GM12878 (cell line): ENCODE measurements at regions not wholly inside any gene's neighbourhood (a gene's known extent, or its start where the extent isn't known, plus 50 kb on each side); places are given as distances from the start of the nearest gene placed in this dataset.

Experiments
- ASH2L ChIP-seq: fragments of 300-600, 200-600 bp; sonication (generic); IDR thresholded peaks from 2 replicates; pipeline ENCODE4 v1.6.1; 2017; ENCODE audit warnings: low read depth, mild to moderate bottlenecking, borderline replicate concordance
- CEBPB ChIP-seq, 2 experiments: fragments of 150-350 bp in 1 of 2; IDR thresholded peaks; 2 replicates each; pipeline ENCODE4 v1.6.1; 2012 to 2014; ENCODE audit warnings: low read depth in 2 of 2, low read length in 2 of 2, borderline replicate concordance in 1 of 2, inconsistent platforms in 1 of 2
- EP300 ChIP-seq, 2 experiments: fragments of 150-350 bp in 1 of 2; IDR thresholded peaks; 2 replicates each; pipeline ENCODE4 v1.6.1; 2011 to 2012; ENCODE audit warnings: low read depth in 2 of 2, low read length in 2 of 2, borderline replicate concordance in 1 of 2, improper control_type of control experiment in 1 of 2, inconsistent platforms in 1 of 2; ENCODE audit not compliant: control insufficient read depth in 1 of 2
- EZH2 ChIP-seq: IDR thresholded peaks from 2 replicates; pipeline ENCODE4 v1.6.1; 2012; ENCODE audit warnings: low read depth, mild to moderate bottlenecking, control low read depth, inconsistent platforms, low read length, borderline replicate concordance; ENCODE audit not compliant: control insufficient read depth
- FOXM1 ChIP-seq: IDR thresholded peaks from 2 replicates; pipeline ENCODE4 v1.6.1; 2012; ENCODE audit warnings: low read depth, mild to moderate bottlenecking, inconsistent platforms, low read length, moderate library complexity
- JUND ChIP-seq: IDR thresholded peaks from 2 replicates; pipeline ENCODE4 v1.6.1; 2012; ENCODE audit warnings: low read depth, mild to moderate bottlenecking, low read length, improper control_type of control experiment, moderate library complexity
- NFYA ChIP-seq: IDR thresholded peaks from 2 replicates; pipeline ENCODE4 v1.6.1; 2011; ENCODE audit warnings: low read depth, mild to moderate bottlenecking, low read length, improper control_type of control experiment, borderline replicate concordance
- PAX5 ChIP-seq: IDR thresholded peaks from 2 replicates; pipeline ENCODE4 v1.6.1; 2011; ENCODE audit warnings: low read depth, low read length, borderline replicate concordance
- SMC3 ChIP-seq: IDR thresholded peaks from 2 replicates; pipeline ENCODE4 v1.6.1; 2011; ENCODE audit warnings: low read length, improper control_type of control experiment, borderline replicate concordance
- TBL1XR1 ChIP-seq: IDR thresholded peaks from 2 replicates; pipeline ENCODE4 v1.6.1; 2012; ENCODE audit warnings: low read depth, low read length, improper control_type of control experiment
- TCF12 ChIP-seq: IDR thresholded peaks from 2 replicates; pipeline ENCODE4 v1.6.1; 2011; ENCODE audit warnings: low read depth, mild to moderate bottlenecking, low read length
- ZSCAN29 ChIP-seq: fragments of 450-650 bp; IDR thresholded peaks from 2 replicates; pipeline ENCODE4 v1.6.1; 2017; ENCODE audit warnings: mild to moderate bottlenecking, moderate library complexity
- ZZZ3 ChIP-seq: IDR thresholded peaks from 2 replicates; pipeline ENCODE4 v1.6.1; 2011; ENCODE audit warnings: low read depth; ENCODE audit not compliant: control insufficient read depth, insufficient read length
- TF ChIP-seq, protein P1 (sequence below), 3 experiments: IDR thresholded peaks in 2 of 3; conservative IDR thresholded peaks in 1 of 3; 2 replicates each; pipeline ENCODE4 v1.5.1; 2011; ENCODE audit warnings: low read depth in 3 of 3, low read length in 3 of 3, mild to moderate bottlenecking in 3 of 3, control low read depth in 2 of 3, moderate library complexity in 2 of 3, inconsistent platforms in 1 of 3, mixed read lengths in 1 of 3; ENCODE audit not compliant: control insufficient read depth in 2 of 3, insufficient read depth in 1 of 3; ENCODE audit errors: extremely low read depth in 1 of 3

DNA sequence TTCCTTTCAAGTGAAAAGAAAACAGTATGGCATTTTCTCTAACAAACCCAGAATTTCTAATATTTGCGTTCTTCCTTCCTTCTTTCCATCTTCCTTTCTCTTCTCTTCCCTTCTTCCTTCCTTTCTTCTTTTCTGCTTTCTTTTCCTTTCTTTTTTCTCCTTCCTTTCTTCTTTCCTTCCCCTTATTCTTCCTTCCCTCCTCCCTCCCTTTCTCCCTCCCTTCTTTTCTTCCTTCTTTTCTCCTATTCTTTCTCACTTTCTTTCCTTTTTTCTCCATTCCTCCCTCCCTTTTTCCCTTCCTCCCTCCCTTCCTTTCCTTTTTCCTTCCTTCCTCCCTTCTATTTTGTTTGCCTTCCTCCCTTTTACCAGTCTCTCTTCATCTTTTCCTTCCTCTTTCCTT is 194.8 kb downstream of the SHCBP1 start:
- TF ChIP-seq, protein P1, sequence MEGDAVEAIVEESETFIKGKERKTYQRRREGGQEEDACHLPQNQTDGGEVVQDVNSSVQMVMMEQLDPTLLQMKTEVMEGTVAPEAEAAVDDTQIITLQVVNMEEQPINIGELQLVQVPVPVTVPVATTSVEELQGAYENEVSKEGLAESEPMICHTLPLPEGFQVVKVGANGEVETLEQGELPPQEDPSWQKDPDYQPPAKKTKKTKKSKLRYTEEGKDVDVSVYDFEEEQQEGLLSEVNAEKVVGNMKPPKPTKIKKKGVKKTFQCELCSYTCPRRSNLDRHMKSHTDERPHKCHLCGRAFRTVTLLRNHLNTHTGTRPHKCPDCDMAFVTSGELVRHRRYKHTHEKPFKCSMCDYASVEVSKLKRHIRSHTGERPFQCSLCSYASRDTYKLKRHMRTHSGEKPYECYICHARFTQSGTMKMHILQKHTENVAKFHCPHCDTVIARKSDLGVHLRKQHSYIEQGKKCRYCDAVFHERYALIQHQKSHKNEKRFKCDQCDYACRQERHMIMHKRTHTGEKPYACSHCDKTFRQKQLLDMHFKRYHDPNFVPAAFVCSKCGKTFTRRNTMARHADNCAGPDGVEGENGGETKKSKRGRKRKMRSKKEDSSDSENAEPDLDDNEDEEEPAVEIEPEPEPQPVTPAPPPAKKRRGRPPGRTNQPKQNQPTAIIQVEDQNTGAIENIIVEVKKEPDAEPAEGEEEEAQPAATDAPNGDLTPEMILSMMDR (IDR thresholded peaks at IDR 0.05 in 2 of 3, conservative IDR thresholded peaks at IDR 0.05 in 1 of 3; ENCODE audit: control insufficient read depth in 2 of 3, extremely low read depth in 1 of 3, insufficient read depth in 1 of 3, low read depth in 3 of 3, low read length in 3 of 3) = no peak
- TF ChIP-seq EP300 (IDR thresholded peaks at IDR 0.05; ENCODE audit: borderline replicate concordance in 1 of 2, control insufficient read depth in 1 of 2, low read depth in 2 of 2, low read length in 2 of 2) (no peak), FOXM1 (no peak), JUND (no peak), SMC3 (no peak), PAX5 (no peak), TCF12 (no peak), CEBPB (IDR thresholded peaks at IDR 0.05; ENCODE audit: borderline replicate concordance in 1 of 2, low read depth in 2 of 2, low read length in 2 of 2) (no peak), ASH2L (no peak), EZH2 (no peak), TBL1XR1 (no peak), ZZZ3 (no peak), ZSCAN29 (no peak), NFYA (no peak)
